HL-60/S4 treated with retinoic acid at 250 ng/mL for 4 days and 3 days (cell line): ENCODE measurements at regions not wholly inside any gene's neighbourhood (a gene's known extent, or its start where the extent isn't known, plus 50 kb on each side); places are given as distances from the start of the nearest gene placed in this dataset.
"Not testable (repeated sequence)": the region's sequence is repeated elsewhere in the genome, so short reads cannot be mapped to it uniquely, and the experiment has no call there.

ENCODE experiments used
- in situ Hi-C: fragments of 300-500 bp; cut with MboI; formaldehyde crosslinking; loops from 2 replicates; pipeline ENCODE4 v1.7.0; 2022; ENCODE audit warnings: low sequenced_read_pairs

GRCh38 chr5:2094616-2094995 lies 211.9 kb upstream of the IRX4 start:
- in situ Hi-C loops: no loop called here

GRCh38 chr5:2093859-2094615 lies 211.3 kb upstream of the IRX4 start:
- in situ Hi-C loops: no loop called here

- in situ Hi-C loops: no loop called here
Observed at GRCh38 chr5:2091921-2092320, 209.2 kb upstream of the IRX4 start.

- in situ Hi-C loops: no loop called here
Observed at GRCh38 chr5:2087980-2088379, 205.3 kb upstream of the IRX4 start.

- in situ Hi-C loops: no loop called here
Observed at GRCh38 chr5:2075365-2075764, 192.6 kb upstream of the IRX4 start.

GRCh38 chr5:2071562-2071961 lies 188.8 kb upstream of the IRX4 start:
- in situ Hi-C loops: no loop called here

- in situ Hi-C loops: not testable (repeated sequence)
Observed at GRCh38 chr5:2070787-2071186, 188.1 kb upstream of the IRX4 start.

- in situ Hi-C loops: no loop called here
Observed at GRCh38 chr5:2068531-2068930, 185.8 kb upstream of the IRX4 start.

- in situ Hi-C loops: no loop called here
Observed at GRCh38 chr5:2066373-2066772, 183.6 kb upstream of the IRX4 start.

- in situ Hi-C loops: not testable (repeated sequence)
Observed at GRCh38 chr5:2063380-2063779, 180.7 kb upstream of the IRX4 start.

GRCh38 chr5:2052687-2053086 lies 170.0 kb upstream of the IRX4 start:
- in situ Hi-C loops: no loop called here

GRCh38 chr5:2049876-2050275 lies 167.2 kb upstream of the IRX4 start:
- in situ Hi-C loops: no loop called here

GRCh38 chr5:2048664-2049063 lies 165.9 kb upstream of the IRX4 start:
- in situ Hi-C loops: no loop called here

GRCh38 chr5:2047341-2047927 lies 164.7 kb upstream of the IRX4 start:
- in situ Hi-C loops: no loop called here

GRCh38 chr5:2044041-2044440 lies 161.3 kb upstream of the IRX4 start:
- in situ Hi-C loops: no loop called here

GRCh38 chr5:2039180-2039531 lies 156.4 kb upstream of the IRX4 start:
- in situ Hi-C loops: no loop called here

GRCh38 chr5:2038321-2039179 lies 155.8 kb upstream of the IRX4 start:
- in situ Hi-C loops: no loop called here

- in situ Hi-C loops: no loop called here
Observed at GRCh38 chr5:2036885-2037284, 154.2 kb upstream of the IRX4 start.

GRCh38 chr5:2032432-2032831 lies 149.7 kb upstream of the IRX4 start:
- in situ Hi-C loops: no loop called here

GRCh38 chr5:2031581-2031980 lies 148.9 kb upstream of the IRX4 start:
- in situ Hi-C loops: no loop called here

GRCh38 chr5:2030131-2030530 lies 147.4 kb upstream of the IRX4 start:
- in situ Hi-C loops: no loop called here

- in situ Hi-C loops: no loop called here
Observed at GRCh38 chr5:2029206-2029605, 146.5 kb upstream of the IRX4 start.
